Epidermal melanocyte (primary cell): ENCODE measurements at regions not wholly inside any gene's neighbourhood (a gene's known extent, or its start where the extent isn't known, plus 50 kb on each side); places are given as distances from the start of the nearest gene placed in this dataset.

ENCODE experiments used
- DNase-seq: peaks from one replicate; pipeline ENCODE4 v3.0.0; 2011; ENCODE audit warnings: low spot score; ENCODE audit not compliant: insufficient read length

- peak; percentile 21 for DNase-seq
Measured at GRCh38 chrX:65034668-65035445, 58.6 kb upstream of the ZC4H2 start, which contains the start of gene ZC3H12B. Gene ZC3H12B (plus strand): TSS chrX:65034826.

DNA sequence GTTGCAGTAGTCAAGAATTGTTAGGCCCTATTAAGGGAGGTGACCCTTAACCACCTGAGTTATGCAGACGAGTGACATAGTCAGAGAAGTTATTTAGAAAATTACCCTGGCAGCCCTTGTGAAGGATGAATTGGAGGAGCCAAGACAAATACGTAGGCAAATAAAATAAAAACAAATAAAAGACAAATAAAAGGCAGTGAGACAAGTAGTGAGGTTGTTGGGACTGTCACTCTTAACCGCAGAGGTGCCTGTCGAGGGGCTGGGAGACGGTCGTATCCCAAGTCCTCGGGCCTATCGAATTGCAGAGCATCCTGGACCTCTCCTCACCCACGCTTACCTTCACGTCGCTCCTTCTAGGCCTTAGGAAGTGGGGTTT is 58.0 kb upstream of the ZC4H2 start:
- no peak for DNase-seq
